ENCODE measurements at regions not wholly inside any gene's neighbourhood (a gene's known extent, or its start where the extent isn't known, plus 50 kb on each side); places are given as distances from the start of the nearest gene placed in this dataset.

- Histone ChIP-seq H2AFZ (ENCODE audit: low read depth, low read length, poor library complexity, severe bottlenecking) (no peak overlapping the region), H3K27me3 (ENCODE audit: insufficient read depth, low read length) (no peaks in the 10 kb centered on the region), H4K20me1 (ENCODE audit: insufficient read depth) (no peaks in the 10 kb centered on the region), H3K27ac (ENCODE audit: low read depth, low read length) (no peak overlapping the region), H3K4me2 (ENCODE audit: low read length) (no peak overlapping the region), H3K9me3 (ENCODE audit: control insufficient read depth in 1 of 2, insufficient read depth in 1 of 2, low read depth in 1 of 2, low read length in 2 of 2) (no peaks in the 10 kb centered on the region), H3K79me2 (ENCODE audit: insufficient read depth, low read length) (no peaks in the 10 kb centered on the region), H3K9ac (ENCODE audit: low read length) (no peak overlapping the region), H3K4me1 (ENCODE audit: control insufficient read depth in 1 of 2, insufficient read depth in 2 of 2, low read length in 2 of 2) (peaks cover 2 to 4% of the 10 kb centered on the region in 2 experiments; a peak in 2 of 4 replicates), H3K9me2 (ENCODE audit: insufficient read depth) (no peaks in the 10 kb centered on the region), H3K4me3 (replicated peaks in 1 of 2; ENCODE audit: low read depth in 1 of 2, low read length in 2 of 2) (no peak overlapping the region), H3K36me3 (ENCODE audit: control insufficient read depth in 1 of 2, insufficient read depth in 2 of 2, low read length in 2 of 2) (no peaks in the 10 kb centered on the region)
- RAD21 ChIA-PET (ENCODE audit: low non-redundant PET in 1 of 2, low total read pairs in 2 of 2, uncharacterized antibody in 2 of 2, unreplicated experiment in 2 of 2) = no interaction called here
- CTCF ChIA-PET = no interaction called here
- intact Hi-C loops (cut with micrococcal nuclease) = no loop called here
- no peak for TF ChIP-seq CEBPB (IDR thresholded peaks at IDR 0.05; ENCODE audit: low read depth)
- TF ChIP-seq ZBTB33 (IDR thresholded peaks at IDR 0.05; ENCODE audit: extremely low read depth, insufficient replicate concordance, low read length) = no peak
- no peak for TF ChIP-seq EZH2phosphoT487 (IDR thresholded peaks at IDR 0.05; ENCODE audit: borderline replicate concordance)
- no peak for TF ChIP-seq SP1 (IDR thresholded peaks at IDR 0.05; ENCODE audit: low read depth)
- TF ChIP-seq REST (IDR thresholded peaks at IDR 0.05; ENCODE audit: low read depth) = no peak
- no peak for TF ChIP-seq FOSL1 (IDR thresholded peaks at IDR 0.05; ENCODE audit: low read depth)
- TF ChIP-seq EZH2 (IDR thresholded peaks at IDR 0.05) = no peak
- TF ChIP-seq CTCF (IDR thresholded peaks at IDR 0.05 in 2 of 3, conservative IDR thresholded peaks at IDR 0.05 in 1 of 3; ENCODE audit: borderline replicate concordance in 1 of 3, insufficient read depth in 1 of 3, low read depth in 2 of 3, low read length in 2 of 3) = no peak
- ATAC-seq = no peak
- POLR2A ChIA-PET = no interaction called here
- BruUV-seq (replicated peaks) = no TSS peak
- no peak for DNase-seq (ENCODE audit: low read depth, low spot score)
Observed at GRCh38 chr1:166605137-166605536, 234.1 kb upstream of the POGK start.
